Stimulated activated effector memory CD8-positive, alpha-beta T cell treated with anti-CD3 and anti-CD28 coated beads, Interleukin-12 subunit alpha, Interleukin-12 subunit beta, amount 100 ng/mL, for 72 hours (primary cell): ENCODE measurements at regions not wholly inside any gene's neighbourhood (a gene's known extent, or its start where the extent isn't known, plus 50 kb on each side); places are given as distances from the start of the nearest gene placed in this dataset.

Source experiments
- ATAC-seq: fragments of 150-1000 bp; cut with Tn5 transposase; 2 replicates; pipeline ENCODE4 v1.10.0; 2021
- DNase-seq, 2 donors: peaks; one replicate each; pipeline ENCODE4 v3.0.0; 2021 to 2022; ENCODE audit warnings: low spot score in 2 of 2
- H3K27ac Mint-ChIP-seq: one replicate; pipeline ENCODE4 v1.8.0; 2022; ENCODE audit warnings: mild to moderate bottlenecking, mixed read lengths
- H3K36me3 Mint-ChIP-seq: one replicate; pipeline ENCODE4 v1.8.0; 2022; ENCODE audit warnings: mild to moderate bottlenecking, mixed read lengths
- H3K4me1 Mint-ChIP-seq: one replicate; pipeline ENCODE4 v1.8.0; 2022; ENCODE audit warnings: mixed read lengths
- H3K4me3 Mint-ChIP-seq: one replicate; pipeline ENCODE4 v1.8.0; 2022; ENCODE audit warnings: mild to moderate bottlenecking, mixed read lengths
- H3K9me3 Mint-ChIP-seq: one replicate; pipeline ENCODE4 v1.8.0; 2022; ENCODE audit warnings: mixed read lengths

GRCh38 chr6:156413154-156413553 lies 364.0 kb upstream of the ARID1B start:
- no peaks in the 10 kb centered on the region for H3K4me1 Mint-ChIP-seq
- ATAC-seq: no peak
- no peak overlapping the region for H3K27ac Mint-ChIP-seq
- no peak overlapping the region for H3K4me3 Mint-ChIP-seq
- no peaks in the 10 kb centered on the region for H3K9me3 Mint-ChIP-seq
- DNase-seq: no peak
- no peaks in the 10 kb centered on the region for H3K36me3 Mint-ChIP-seq

DNA sequence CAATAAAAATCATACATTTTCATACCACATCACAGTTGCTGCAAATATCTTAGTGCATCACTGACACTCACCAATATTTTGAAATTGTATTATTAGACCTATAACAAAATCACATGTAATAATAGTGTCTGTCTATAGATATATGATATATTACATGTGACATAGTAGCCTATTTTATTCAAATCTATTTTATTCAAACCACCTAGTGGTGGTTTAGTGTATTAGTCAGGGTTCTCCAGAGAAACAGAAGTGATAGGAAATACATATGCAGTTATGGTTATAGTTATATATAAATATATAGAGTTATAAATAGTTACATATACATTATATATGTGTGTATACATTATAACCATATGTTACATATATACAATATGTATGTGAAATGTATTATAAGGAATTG lies 366.5 kb upstream of the ARID1B start:
- DNase-seq: no peak
- Mint-ChIP-seq H3K4me3 (no peak overlapping the region), H3K27ac (no peak overlapping the region), H3K4me1 (no peaks in the 10 kb centered on the region), H3K36me3 (no peaks in the 10 kb centered on the region), H3K9me3 (no peaks in the 10 kb centered on the region)
- no peak for ATAC-seq

- Mint-ChIP-seq H3K9me3 (no peaks in the 10 kb centered on the region), H3K4me1 (no peaks in the 10 kb centered on the region), H3K27ac (no peak overlapping the region), H3K36me3 (no peaks in the 10 kb centered on the region), H3K4me3 (no peak overlapping the region)
- ATAC-seq (no peak), DNase-seq (no peak)
These were observed 368.5 kb upstream of the ARID1B start for GRCh38 chr6:156408655-156409054.

DNA sequence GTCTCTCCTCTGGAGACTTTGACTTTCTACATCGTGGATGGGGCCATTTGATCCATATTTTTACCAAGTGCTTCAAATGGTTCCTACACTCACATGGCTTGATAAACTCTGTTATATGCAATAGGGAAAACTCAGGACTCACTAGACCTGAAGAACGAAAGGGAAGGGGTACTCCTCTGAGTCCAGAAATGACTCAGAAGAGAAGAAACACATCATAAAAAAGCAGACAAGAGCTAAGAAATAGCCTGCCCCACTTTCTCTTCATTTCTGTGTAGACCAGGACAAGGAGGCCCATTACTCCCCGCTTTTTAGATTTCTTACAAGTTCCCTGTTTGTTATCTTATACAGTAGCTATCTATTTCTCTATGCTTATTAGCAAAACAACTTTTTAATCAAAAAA lies 369.8 kb upstream of the ARID1B start:
- ATAC-seq (no peak), DNase-seq (no peak)
- Mint-ChIP-seq H3K4me3 (no peak overlapping the region), H3K4me1 (no peaks in the 10 kb centered on the region), H3K9me3 (no peaks in the 10 kb centered on the region), H3K36me3 (no peaks in the 10 kb centered on the region), H3K27ac (no peak overlapping the region)

DNA sequence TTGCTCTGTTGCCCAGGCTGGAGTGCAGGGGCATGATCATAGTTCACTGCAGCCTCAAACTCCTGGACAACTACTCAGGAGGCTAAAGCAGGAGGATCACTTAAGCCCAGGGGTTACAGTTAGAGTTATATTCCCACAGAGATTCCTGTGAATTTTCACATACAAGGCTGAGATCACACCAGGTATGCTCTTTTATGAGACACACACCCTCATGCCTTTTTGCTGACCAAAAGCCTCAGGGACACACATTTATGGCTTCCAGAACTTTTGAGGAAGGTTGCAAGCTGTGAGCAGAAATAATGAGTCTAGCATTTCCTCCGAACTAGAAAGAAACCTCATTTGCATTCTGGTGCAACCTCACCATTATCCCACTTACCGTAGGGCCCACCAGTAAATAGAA lies 370.5 kb upstream of the ARID1B start:
- H3K4me1 Mint-ChIP-seq: no peaks in the 10 kb centered on the region
- no peak overlapping the region for H3K27ac Mint-ChIP-seq
- no peak for DNase-seq
- ATAC-seq: no peak
- no peaks in the 10 kb centered on the region for H3K9me3 Mint-ChIP-seq
- no peak overlapping the region for H3K4me3 Mint-ChIP-seq
- H3K36me3 Mint-ChIP-seq: no peaks in the 10 kb centered on the region

- no peak for DNase-seq
- H3K4me3 Mint-ChIP-seq: no peak overlapping the region
- no peak overlapping the region for H3K27ac Mint-ChIP-seq
- H3K4me1 Mint-ChIP-seq: no peaks in the 10 kb centered on the region
- no peaks in the 10 kb centered on the region for H3K9me3 Mint-ChIP-seq
- no peaks in the 10 kb centered on the region for H3K36me3 Mint-ChIP-seq
- no peak for ATAC-seq
These were observed 371.1 kb upstream of the ARID1B start for GRCh38 chr6:156406099-156406498.

GRCh38 chr6:156402628-156403027 lies 374.6 kb upstream of the ARID1B start:
- no peaks in the 10 kb centered on the region for H3K9me3 Mint-ChIP-seq
- no peaks in the 10 kb centered on the region for H3K36me3 Mint-ChIP-seq
- DNase-seq (no peak), ATAC-seq (no peak)
- H3K4me3 Mint-ChIP-seq: no peak overlapping the region
- peaks cover 6% of the 10 kb centered on the region for H3K4me1 Mint-ChIP-seq
- no peak overlapping the region for H3K27ac Mint-ChIP-seq

GRCh38 chr6:156402227-156402626 lies 375.0 kb upstream of the ARID1B start:
- H3K4me3 Mint-ChIP-seq: no peak overlapping the region
- H3K27ac Mint-ChIP-seq: no peak overlapping the region
- H3K36me3 Mint-ChIP-seq: no peaks in the 10 kb centered on the region
- DNase-seq: no peak
- no peaks in the 10 kb centered on the region for H3K9me3 Mint-ChIP-seq
- H3K4me1 Mint-ChIP-seq: peaks cover 10% of the 10 kb centered on the region
- no peak for ATAC-seq

- Mint-ChIP-seq H3K36me3 (no peaks in the 10 kb centered on the region), H3K4me3 (no peak overlapping the region), H3K27ac (no peak overlapping the region), H3K9me3 (no peaks in the 10 kb centered on the region), H3K4me1 (peaks cover 22% of the 10 kb centered on the region)
- DNase-seq (no peak), ATAC-seq (no peak)
These were observed 376.7 kb upstream of the ARID1B start for GRCh38 chr6:156400487-156400886.

- Mint-ChIP-seq H3K36me3 (no peaks in the 10 kb centered on the region), H3K9me3 (no peaks in the 10 kb centered on the region), H3K27ac (no peak overlapping the region), H3K4me1 (peaks cover 29% of the 10 kb centered on the region), H3K4me3 (no peak overlapping the region)
- ATAC-seq (no peak), DNase-seq (no peak)
These were observed 378.2 kb upstream of the ARID1B start for GRCh38 chr6:156398966-156399365.

GRCh38 chr6:156398371-156398770 lies 378.8 kb upstream of the ARID1B start:
- DNase-seq: no peak
- Mint-ChIP-seq H3K4me3 (no peak overlapping the region), H3K9me3 (no peaks in the 10 kb centered on the region), H3K27ac (no peak overlapping the region), H3K4me1 (peaks cover 29% of the 10 kb centered on the region), H3K36me3 (no peaks in the 10 kb centered on the region)
- no peak for ATAC-seq

DNA sequence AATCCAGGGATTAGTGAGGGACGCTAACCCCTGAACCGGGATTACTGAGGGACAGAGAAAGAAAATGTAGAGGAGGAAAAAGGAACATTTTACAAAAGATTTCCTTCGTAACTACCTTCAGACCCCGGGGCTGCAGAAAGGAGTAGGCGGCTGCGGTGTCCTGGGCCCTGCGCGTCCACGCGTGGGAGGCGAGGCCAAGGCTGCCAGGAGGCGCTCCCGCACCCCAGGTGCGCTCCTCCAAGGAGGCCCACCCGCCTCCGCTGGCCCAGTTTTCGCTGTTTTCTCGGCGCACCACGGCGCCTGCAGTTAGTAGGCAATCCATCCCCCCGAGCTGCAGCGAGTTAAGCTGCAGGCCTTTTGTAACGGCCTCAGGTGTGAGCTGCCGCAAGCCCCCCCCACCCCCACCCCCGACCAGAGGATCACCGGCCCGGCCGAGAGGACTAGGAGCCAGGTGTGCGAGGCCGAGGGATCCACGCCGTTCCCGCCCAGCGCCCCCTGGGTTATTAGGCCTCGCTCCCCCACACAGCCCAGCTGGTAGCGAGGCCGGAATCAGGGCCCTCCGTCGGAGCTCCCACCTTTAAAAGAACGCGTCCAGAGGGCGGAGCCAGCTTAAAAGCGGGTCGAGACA lies 380.3 kb upstream of the ARID1B start:
- H3K4me1 Mint-ChIP-seq: peaks cover 39% of the 10 kb centered on the region
- no peaks in the 10 kb centered on the region for H3K36me3 Mint-ChIP-seq
- no peak overlapping the region for H3K27ac Mint-ChIP-seq
- H3K9me3 Mint-ChIP-seq: no peaks in the 10 kb centered on the region
- ATAC-seq (peak; percentile 48), DNase-seq (no peak)
- H3K4me3 Mint-ChIP-seq: peak overlapping the region; percentile 55

DNA sequence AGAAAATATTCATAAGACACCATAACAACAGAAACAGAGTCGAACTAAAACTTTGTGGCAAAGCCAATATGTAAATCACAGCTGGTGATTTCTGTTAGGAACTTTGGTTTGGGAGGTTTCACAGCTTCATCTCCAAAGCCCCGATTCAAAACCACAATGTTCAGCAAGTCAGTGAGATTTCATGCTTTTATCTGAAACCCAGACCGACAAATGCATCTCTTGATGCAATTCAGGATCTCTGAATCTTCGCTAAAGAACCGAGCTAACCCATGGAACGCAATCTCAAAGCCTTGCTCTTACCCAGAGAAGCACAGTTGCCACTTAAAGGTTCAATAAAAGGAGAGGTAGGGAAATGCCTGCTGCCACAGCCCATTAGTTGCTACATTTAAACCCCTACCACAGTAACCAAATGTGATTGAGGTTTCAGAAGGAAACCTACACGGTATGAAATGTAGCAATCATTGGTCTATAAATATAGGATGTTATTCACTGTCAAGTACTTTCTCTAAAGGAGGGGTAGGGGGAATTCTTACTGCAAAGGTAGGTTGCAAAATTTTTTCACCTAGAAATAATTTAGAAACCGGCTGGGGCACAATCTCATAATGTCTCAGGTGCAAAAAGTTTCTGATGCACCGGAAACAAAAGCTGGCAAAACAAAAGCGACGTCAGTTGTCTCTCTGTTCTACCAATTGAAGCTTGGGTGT lies 381.0 kb upstream of the ARID1B start:
- Mint-ChIP-seq H3K4me3 (peak overlapping the region; percentile 55), H3K27ac (no peak overlapping the region), H3K36me3 (no peaks in the 10 kb centered on the region), H3K9me3 (no peaks in the 10 kb centered on the region), H3K4me1 (peaks cover 39% of the 10 kb centered on the region)
- DNase-seq (no peak), ATAC-seq (peak; percentile 68)

DNA sequence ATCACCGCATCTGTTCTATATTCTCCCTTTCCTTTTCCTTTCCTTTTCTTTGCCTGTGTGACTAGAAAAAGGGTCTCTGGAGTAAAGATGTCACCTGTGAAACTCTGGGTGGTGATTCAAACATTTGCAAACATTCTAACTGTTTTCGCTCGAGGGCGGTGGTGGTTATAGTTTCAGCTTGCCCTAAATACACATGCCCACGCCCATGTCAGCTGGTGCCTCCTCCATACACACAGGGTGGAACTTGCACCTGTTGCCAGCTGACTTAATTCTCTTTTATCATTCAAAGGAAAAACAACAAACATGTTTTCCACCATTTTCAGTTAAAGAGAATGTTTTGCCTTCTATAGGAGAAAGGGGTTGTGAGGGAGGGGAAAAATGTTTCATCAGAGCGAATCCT lies 381.9 kb upstream of the ARID1B start:
- H3K4me3 Mint-ChIP-seq: peak overlapping the region; percentile 55
- H3K27ac Mint-ChIP-seq: no peak overlapping the region
- H3K9me3 Mint-ChIP-seq: no peaks in the 10 kb centered on the region

DNA sequence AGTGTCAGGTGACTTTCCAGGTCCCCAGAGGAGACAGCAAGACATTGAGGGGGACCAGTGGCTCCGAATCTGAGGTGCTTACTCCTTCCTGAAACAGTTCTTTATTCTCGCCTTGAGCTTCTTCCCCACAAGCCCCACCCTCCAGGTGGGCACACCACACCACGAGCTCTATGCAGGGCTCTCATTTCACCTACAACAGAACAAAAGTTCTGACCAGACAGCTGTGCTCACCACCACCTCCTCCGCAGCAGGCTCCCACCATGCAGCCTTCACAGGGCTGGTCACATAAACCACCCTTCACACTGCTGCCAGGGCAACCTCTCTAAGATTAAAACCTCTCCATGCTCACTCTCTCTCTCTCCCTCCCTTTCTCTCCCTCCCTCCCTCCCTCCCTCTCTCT lies 384.5 kb upstream of the ARID1B start:
- Mint-ChIP-seq H3K4me1 (peaks cover 33% of the 10 kb centered on the region), H3K27ac (no peak overlapping the region), H3K36me3 (no peaks in the 10 kb centered on the region), H3K9me3 (no peaks in the 10 kb centered on the region), H3K4me3 (no peak overlapping the region)
- DNase-seq (no peak), ATAC-seq (no peak)

More for the DNA sequence above, 381.9 kb upstream of the ARID1B start:
- ATAC-seq (peak; percentile 81), DNase-seq (no peak)
- no peaks in the 10 kb centered on the region for H3K36me3 Mint-ChIP-seq
- H3K4me1 Mint-ChIP-seq: peaks cover 39% of the 10 kb centered on the region

- Mint-ChIP-seq H3K27ac (no peak overlapping the region), H3K36me3 (no peaks in the 10 kb centered on the region), H3K9me3 (no peaks in the 10 kb centered on the region), H3K4me3 (no peak overlapping the region), H3K4me1 (peaks cover 26% of the 10 kb centered on the region)
- ATAC-seq (no peak), DNase-seq (no peak)
These were observed 385.2 kb upstream of the ARID1B start for GRCh38 chr6:156391977-156392376.
